Stomach (tissue), 4 donors: ENCODE measurements at regions not wholly inside any gene's neighbourhood (a gene's known extent, or its start where the extent isn't known, plus 50 kb on each side); places are given as distances from the start of the nearest gene placed in this dataset.

Experiments
- CTCF ChIP-seq, 7 experiments: fragments of 450-650 bp in 4 of 7; fragments of 200-600 bp in 3 of 7; sonication (generic) in 3 of 7; IDR thresholded peaks; one replicate each; pipeline ENCODE4 v1.5.1; 2016 to 2019; ENCODE audit warnings: antibody characterized with exemption in 7 of 7, control low read depth in 2 of 7, mild to moderate bottlenecking in 1 of 7
- EP300 ChIP-seq: sonication (generic); formaldehyde crosslinking; IDR thresholded peaks from one replicate; pipeline ENCODE4 v1.6.1; 2017; ENCODE audit warnings: antibody characterized with exemption
- POLR2A ChIP-seq, 4 donors: fragments of 450-650 bp; IDR thresholded peaks; one replicate each; pipeline ENCODE4 v1.6.1; 2016; ENCODE audit warnings: antibody characterized with exemption in 4 of 4, control low read depth in 2 of 4, mild to moderate bottlenecking in 1 of 4, moderate library complexity in 1 of 4
- POLR2AphosphoS5 ChIP-seq, 3 donors: sonication (generic); formaldehyde crosslinking; IDR thresholded peaks; one replicate each; pipeline ENCODE4 v1.6.1; 2016; ENCODE audit warnings: antibody characterized with exemption in 3 of 3

- TF ChIP-seq CTCF (IDR thresholded peaks at IDR 0.05) (no peak), POLR2A (IDR thresholded peaks at IDR 0.05) (no peak), POLR2AphosphoS5 (IDR thresholded peaks at IDR 0.05) (no peak), EP300 (no peak)
These were observed 117.7 kb upstream of the MYL2 start for GRCh38 chr12:111038077-111038476.
